ENCODE measurements at regions not wholly inside any gene's neighbourhood (a gene's known extent, or its start where the extent isn't known, plus 50 kb on each side); places are given as distances from the start of the nearest gene placed in this dataset.

DNA sequence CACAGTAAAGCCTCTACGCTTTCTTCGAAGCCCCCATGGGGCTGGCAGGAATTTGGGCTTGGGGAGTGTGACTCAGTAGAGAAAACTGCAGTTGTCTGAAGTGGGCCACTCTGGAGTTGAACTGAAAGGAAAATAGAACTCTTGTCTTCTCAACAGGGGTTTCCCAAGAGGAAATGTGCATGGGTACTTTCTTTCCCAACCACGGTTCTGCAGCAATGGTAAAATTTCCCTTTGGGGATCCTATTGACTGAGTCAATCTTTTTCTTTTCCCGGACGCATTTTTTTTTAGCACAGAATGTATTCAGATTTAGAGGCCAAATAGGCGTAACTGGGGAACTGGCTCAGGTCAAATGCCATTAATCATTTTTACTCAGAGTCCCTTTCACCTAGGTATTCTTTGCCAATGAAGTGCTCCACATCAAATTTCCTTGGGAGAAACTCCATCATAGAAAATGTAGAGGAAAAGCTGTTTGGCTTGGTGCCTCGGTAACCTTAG lies 269.3 kb downstream of the STIM2 start:
- H3K4me1 ChIP-seq, result no peaks in the 10 kb centered on the region
- H3K27me3 ChIP-seq, result no peaks in the 10 kb centered on the region
- 57 to 62% methylated on average over 7 of the region's 7 CpGs for WGBS, 2 donors
- no peak for TF ChIP-seq CTCF (IDR thresholded peaks at IDR 0.05)
- TF ChIP-seq EP300 (IDR thresholded peaks at IDR 0.05), result no peak
- no peak for TF ChIP-seq POLR2A (IDR thresholded peaks at IDR 0.05)
- DNase-seq (ENCODE audit: low spot score in 2 of 2), result no peak
- H3K4me3 ChIP-seq, result no peak overlapping the region
- no peaks in the 10 kb centered on the region for H3K36me3 ChIP-seq
- no peak overlapping the region for H3K27ac ChIP-seq
- peaks cover 0 to under 1% (median 0%) of the 10 kb centered on the region in 4 donors for H3K9me3 ChIP-seq

DNA sequence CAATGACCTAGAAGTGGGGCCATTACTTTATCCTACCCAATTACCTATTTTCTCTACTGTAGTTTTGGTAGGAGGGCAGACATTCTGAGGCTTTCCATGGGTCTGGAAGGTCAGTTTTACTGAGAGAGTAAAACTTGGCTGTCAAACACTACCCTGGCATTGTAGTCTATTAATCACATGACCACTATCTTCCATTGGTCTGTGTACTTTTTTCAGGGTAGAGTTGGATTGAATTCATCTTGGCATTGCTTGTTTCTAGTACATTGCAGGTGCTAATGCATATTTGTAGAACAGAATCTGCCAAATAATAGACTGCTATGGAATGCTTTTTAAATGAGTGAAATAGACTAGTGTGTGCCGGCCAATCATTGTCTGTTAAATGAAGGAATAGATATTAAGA lies 271.9 kb downstream of the STIM2 start:
- H3K27ac ChIP-seq, result no peak overlapping the region
- no peaks in the 10 kb centered on the region for H3K4me1 ChIP-seq
- no peak overlapping the region for H3K4me3 ChIP-seq
- WGBS, 2 donors, result 92 to 97% methylated on average over 1 of the region's 1 CpG
- no peaks in the 10 kb centered on the region for H3K27me3 ChIP-seq
- no peaks in the 10 kb centered on the region for H3K36me3 ChIP-seq
- H3K9me3 ChIP-seq, result peaks cover 0 to 11% (median 2%) of the 10 kb centered on the region in 4 donors
- TF ChIP-seq POLR2A (IDR thresholded peaks at IDR 0.05) (no peak), CTCF (IDR thresholded peaks at IDR 0.05) (no peak), EP300 (IDR thresholded peaks at IDR 0.05) (no peak)
- no peak for DNase-seq (ENCODE audit: low spot score in 2 of 2)

DNA sequence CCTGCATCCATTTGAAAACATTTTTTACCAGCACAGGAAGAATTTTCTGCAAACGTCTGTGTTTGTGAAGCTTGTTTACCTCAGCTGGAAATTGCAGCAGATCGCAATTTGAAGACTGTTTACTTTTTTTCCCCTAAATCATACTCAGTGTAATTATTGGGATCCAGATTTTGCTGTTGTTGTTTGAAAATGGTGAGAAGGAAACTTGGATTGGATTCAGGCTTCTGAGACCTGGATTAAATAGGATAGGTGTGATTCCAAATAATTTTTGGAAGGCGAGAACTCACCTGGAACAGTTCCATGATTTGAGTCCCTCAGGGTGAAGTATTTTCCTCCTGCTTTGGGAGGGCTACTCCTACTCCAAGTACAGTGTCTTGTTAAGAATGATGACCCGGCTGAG lies 279.8 kb downstream of the STIM2 start:
- no peak overlapping the region for H3K27ac ChIP-seq
- 54 to 71% methylated on average over 4 of the region's 4 CpGs for WGBS, 2 donors
- H3K27me3 ChIP-seq, result no peaks in the 10 kb centered on the region
- TF ChIP-seq EP300 (IDR thresholded peaks at IDR 0.05), result no peak
- no peak for TF ChIP-seq POLR2A (IDR thresholded peaks at IDR 0.05)
- TF ChIP-seq CTCF (IDR thresholded peaks at IDR 0.05), result no peak
- H3K4me1 ChIP-seq, result no peaks in the 10 kb centered on the region
- H3K36me3 ChIP-seq, result no peaks in the 10 kb centered on the region
- peaks cover 0 to 18% (median under 1%) of the 10 kb centered on the region in 4 donors for H3K9me3 ChIP-seq
- H3K4me3 ChIP-seq, result no peak overlapping the region
- DNase-seq (ENCODE audit: low spot score in 2 of 2), result no peak

DNA sequence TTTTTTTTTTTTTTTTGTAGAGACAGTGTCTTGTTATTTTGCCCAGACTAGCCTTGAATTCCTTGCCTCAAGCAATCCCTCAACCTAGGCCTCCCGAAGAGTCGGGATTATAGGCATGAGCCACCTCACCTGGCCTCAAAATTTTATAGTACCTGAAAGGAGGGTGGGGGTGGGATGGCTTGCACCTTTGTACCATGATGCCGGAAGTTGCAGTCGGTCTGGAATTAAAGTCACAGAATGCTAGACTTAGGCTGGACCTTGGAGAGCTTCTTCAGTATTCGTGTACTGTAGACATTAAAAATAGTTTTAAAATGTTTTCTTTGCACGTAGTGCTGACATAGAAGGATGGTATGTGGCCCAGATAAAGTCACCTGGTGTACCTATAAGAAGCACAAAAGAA lies 280.9 kb downstream of the STIM2 start:
- Histone ChIP-seq H3K36me3 (no peaks in the 10 kb centered on the region), H3K9me3 (peaks cover 0 to 13% (median 0%) of the 10 kb centered on the region in 4 donors), H3K27me3 (no peaks in the 10 kb centered on the region), H3K27ac (no peak overlapping the region), H3K4me1 (no peaks in the 10 kb centered on the region), H3K4me3 (no peak overlapping the region)
- 87 to 92% methylated on average over 6 of the region's 6 CpGs for WGBS, 2 donors
- TF ChIP-seq EP300 (IDR thresholded peaks at IDR 0.05) (no peak), CTCF (IDR thresholded peaks at IDR 0.05) (no peak), POLR2A (IDR thresholded peaks at IDR 0.05) (no peak)
- DNase-seq (ENCODE audit: low spot score in 2 of 2), result no peak

DNA sequence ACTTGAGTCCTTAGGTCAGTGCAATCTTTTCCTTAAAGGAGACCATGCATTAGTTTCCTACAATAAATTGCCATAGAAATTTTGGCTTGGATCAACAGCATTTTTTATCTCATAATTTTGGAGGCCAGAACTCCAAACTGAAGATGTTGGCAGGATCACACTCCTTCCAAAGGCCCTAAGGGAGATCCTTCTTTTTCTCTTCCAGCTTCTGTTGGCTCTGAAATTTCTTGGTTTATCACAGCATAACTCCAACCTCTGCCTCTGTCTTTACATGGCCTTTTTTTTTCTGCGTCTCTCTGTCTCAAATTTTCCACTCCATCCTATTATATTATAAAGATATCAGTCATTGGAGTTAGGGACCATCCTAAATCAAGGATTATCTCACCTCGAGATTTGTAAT lies 282.2 kb downstream of the STIM2 start:
- Histone ChIP-seq H3K27ac (no peak overlapping the region), H3K4me1 (no peaks in the 10 kb centered on the region), H3K27me3 (no peaks in the 10 kb centered on the region), H3K4me3 (no peak overlapping the region), H3K36me3 (no peaks in the 10 kb centered on the region), H3K9me3 (peaks cover 0 to 13% (median 0%) of the 10 kb centered on the region in 4 donors)
- no peak for DNase-seq (ENCODE audit: low spot score in 2 of 2)
- TF ChIP-seq EP300 (IDR thresholded peaks at IDR 0.05) (no peak), CTCF (IDR thresholded peaks at IDR 0.05) (no peak), POLR2A (IDR thresholded peaks at IDR 0.05) (no peak)
- WGBS, 2 donors, result 75 to 77% methylated on average over 2 of the region's 2 CpGs

Measured in tibial nerve (tissue), 4 donors.